ENCODE measurements at regions not wholly inside any gene's neighbourhood (a gene's known extent, or its start where the extent isn't known, plus 50 kb on each side); places are given as distances from the start of the nearest gene placed in this dataset.

GRCh38 chr10:78772986-78773530 is 295.7 kb upstream of the ZMIZ1 start:
- TF ChIP-seq, protein P1, sequence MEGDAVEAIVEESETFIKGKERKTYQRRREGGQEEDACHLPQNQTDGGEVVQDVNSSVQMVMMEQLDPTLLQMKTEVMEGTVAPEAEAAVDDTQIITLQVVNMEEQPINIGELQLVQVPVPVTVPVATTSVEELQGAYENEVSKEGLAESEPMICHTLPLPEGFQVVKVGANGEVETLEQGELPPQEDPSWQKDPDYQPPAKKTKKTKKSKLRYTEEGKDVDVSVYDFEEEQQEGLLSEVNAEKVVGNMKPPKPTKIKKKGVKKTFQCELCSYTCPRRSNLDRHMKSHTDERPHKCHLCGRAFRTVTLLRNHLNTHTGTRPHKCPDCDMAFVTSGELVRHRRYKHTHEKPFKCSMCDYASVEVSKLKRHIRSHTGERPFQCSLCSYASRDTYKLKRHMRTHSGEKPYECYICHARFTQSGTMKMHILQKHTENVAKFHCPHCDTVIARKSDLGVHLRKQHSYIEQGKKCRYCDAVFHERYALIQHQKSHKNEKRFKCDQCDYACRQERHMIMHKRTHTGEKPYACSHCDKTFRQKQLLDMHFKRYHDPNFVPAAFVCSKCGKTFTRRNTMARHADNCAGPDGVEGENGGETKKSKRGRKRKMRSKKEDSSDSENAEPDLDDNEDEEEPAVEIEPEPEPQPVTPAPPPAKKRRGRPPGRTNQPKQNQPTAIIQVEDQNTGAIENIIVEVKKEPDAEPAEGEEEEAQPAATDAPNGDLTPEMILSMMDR (conservative IDR thresholded peaks at IDR 0.05 in 1 of 2, IDR thresholded peaks at IDR 0.05 in 1 of 2; ENCODE audit: low read depth in 1 of 2, low read length in 2 of 2) = no peak
- TF ChIP-seq EZH2 (IDR thresholded peaks at IDR 0.05; ENCODE audit: low read length, missing control alignments) = no peak
